GM12878 (cell line): ENCODE measurements at regions not wholly inside any gene's neighbourhood (a gene's known extent, or its start where the extent isn't known, plus 50 kb on each side); places are given as distances from the start of the nearest gene placed in this dataset.
"Not testable (repeated sequence)": the region's sequence is repeated elsewhere in the genome, so short reads cannot be mapped to it uniquely, and the experiment has no call there.

Experiments used
- CEBPB ChIP-seq, 2 experiments: fragments of 150-350 bp in 1 of 2; IDR thresholded peaks; 2 replicates each; pipeline ENCODE4 v1.6.1; 2012 to 2014; ENCODE audit warnings: low read depth in 2 of 2, low read length in 2 of 2, borderline replicate concordance in 1 of 2, inconsistent platforms in 1 of 2
- TF ChIP-seq, protein P1 (sequence below), 3 experiments: IDR thresholded peaks in 2 of 3; conservative IDR thresholded peaks in 1 of 3; 2 replicates each; pipeline ENCODE4 v1.5.1; 2011; ENCODE audit warnings: low read depth in 3 of 3, low read length in 3 of 3, mild to moderate bottlenecking in 3 of 3, control low read depth in 2 of 3, moderate library complexity in 2 of 3, inconsistent platforms in 1 of 3, mixed read lengths in 1 of 3; ENCODE audit not compliant: control insufficient read depth in 2 of 3, insufficient read depth in 1 of 3; ENCODE audit errors: extremely low read depth in 1 of 3
- TF ChIP-seq, protein P2 (sequence below): fragments of 450-650 bp; IDR thresholded peaks from 2 replicates; pipeline ENCODE4 v1.6.1; 2016; ENCODE audit warnings: mild to moderate bottlenecking

DNA sequence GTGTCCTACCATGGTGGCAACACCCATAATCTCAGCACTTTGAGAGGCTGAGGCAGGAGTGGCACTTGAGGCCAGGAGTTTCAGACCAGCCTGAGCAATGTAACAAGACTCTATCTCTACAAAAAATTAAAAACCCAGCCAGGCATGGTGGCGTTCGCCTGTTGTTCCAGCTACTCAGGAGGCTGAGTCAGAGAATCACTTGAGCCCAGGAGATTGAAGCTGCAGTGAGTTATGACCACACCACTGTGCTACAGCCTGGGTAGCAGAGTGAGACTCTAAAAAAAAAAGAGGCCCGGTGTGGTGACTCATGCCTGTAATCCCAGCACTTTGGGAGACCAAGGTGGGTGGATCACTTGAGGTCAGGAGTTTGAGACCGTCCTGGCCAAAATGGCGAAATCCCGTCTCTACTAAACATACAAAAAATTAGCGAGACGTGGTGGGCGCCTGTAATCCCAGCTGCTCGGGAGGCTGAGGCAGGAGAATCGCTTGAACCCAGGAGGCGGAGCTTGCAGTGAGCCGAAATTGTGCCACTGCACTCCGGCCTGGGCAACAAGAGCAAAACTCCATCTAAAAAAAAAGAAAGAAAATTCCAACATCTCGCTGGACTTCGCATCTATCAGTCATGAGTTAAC is 277.3 kb downstream of the CYRIA start:
- TF ChIP-seq CEBPB (IDR thresholded peaks at IDR 0.05; ENCODE audit: borderline replicate concordance in 1 of 2, low read depth in 2 of 2, low read length in 2 of 2): not testable (repeated sequence)
- TF ChIP-seq, protein P1, sequence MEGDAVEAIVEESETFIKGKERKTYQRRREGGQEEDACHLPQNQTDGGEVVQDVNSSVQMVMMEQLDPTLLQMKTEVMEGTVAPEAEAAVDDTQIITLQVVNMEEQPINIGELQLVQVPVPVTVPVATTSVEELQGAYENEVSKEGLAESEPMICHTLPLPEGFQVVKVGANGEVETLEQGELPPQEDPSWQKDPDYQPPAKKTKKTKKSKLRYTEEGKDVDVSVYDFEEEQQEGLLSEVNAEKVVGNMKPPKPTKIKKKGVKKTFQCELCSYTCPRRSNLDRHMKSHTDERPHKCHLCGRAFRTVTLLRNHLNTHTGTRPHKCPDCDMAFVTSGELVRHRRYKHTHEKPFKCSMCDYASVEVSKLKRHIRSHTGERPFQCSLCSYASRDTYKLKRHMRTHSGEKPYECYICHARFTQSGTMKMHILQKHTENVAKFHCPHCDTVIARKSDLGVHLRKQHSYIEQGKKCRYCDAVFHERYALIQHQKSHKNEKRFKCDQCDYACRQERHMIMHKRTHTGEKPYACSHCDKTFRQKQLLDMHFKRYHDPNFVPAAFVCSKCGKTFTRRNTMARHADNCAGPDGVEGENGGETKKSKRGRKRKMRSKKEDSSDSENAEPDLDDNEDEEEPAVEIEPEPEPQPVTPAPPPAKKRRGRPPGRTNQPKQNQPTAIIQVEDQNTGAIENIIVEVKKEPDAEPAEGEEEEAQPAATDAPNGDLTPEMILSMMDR (IDR thresholded peaks at IDR 0.05 in 2 of 3, conservative IDR thresholded peaks at IDR 0.05 in 1 of 3; ENCODE audit: control insufficient read depth in 2 of 3, extremely low read depth in 1 of 3, insufficient read depth in 1 of 3, low read depth in 3 of 3, low read length in 3 of 3): not testable (repeated sequence)
- TF ChIP-seq, protein P2, sequence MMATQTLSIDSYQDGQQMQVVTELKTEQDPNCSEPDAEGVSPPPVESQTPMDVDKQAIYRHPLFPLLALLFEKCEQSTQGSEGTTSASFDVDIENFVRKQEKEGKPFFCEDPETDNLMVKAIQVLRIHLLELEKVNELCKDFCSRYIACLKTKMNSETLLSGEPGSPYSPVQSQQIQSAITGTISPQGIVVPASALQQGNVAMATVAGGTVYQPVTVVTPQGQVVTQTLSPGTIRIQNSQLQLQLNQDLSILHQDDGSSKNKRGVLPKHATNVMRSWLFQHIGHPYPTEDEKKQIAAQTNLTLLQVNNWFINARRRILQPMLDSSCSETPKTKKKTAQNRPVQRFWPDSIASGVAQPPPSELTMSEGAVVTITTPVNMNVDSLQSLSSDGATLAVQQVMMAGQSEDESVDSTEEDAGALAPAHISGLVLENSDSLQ: not testable (repeated sequence)
